GM21786 (cell line): ENCODE measurements at regions not wholly inside any gene's neighbourhood (a gene's known extent, or its start where the extent isn't known, plus 50 kb on each side); places are given as distances from the start of the nearest gene placed in this dataset.

Experiments used
- ATAC-seq: cut with Tn5 transposase; IDR thresholded peaks from one replicate; pipeline ENCODE4 v1.9.1; 2021; ENCODE audit not compliant: unreplicated experiment

DNA sequence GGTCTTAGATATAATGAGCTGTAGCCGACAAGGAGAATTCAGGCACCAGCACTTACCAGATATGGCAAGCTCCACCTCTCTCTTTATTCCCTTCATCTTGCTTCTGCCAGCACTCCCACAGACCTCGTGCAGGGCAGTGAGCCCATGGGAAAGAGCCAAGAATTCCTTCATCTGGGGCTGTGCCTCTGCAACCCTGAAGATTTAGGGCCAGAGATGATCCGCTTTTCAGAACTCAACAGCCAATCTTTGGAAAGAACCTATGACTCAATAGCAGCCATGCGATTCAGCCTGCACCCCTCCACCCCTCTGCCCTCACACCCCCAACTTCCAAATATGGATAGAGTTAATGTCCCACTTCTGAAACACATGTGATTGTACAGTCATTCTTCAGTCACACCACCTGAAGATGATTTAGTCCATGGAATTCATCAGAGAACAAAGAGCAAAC, 533.7 kb upstream of the TNP1 start:
- ATAC-seq = no peak

DNA sequence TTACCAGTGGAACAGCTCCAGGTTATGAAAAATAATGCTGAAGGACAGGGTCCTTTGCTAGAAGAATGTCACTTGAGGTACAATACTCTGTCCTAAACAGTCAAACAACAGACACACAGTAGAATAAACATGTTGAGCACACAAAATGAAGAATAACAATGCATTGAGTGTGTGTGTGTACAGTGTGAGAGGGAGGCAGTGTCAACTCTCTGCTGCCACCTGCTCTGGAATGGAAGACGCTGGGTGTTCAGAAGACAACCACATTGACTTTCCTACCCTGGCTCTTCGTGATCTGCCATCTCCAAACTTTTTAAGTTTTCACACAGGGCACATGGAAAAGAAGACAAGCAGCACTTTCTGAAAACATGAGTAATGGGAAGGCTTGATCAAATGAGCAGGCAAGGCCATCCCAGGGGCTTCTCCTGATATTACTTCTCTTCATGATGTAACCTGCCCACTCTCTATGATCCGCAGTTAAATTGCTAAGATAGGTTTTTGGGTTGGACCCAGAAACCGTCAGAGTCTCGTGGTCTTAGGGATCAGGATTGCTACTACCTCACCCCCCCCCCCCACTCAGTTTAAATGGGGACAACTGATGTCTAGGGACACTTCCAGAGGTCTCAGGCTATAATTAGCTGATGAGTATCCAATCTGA, 533.2 kb upstream of the TNP1 start:
- no peak for ATAC-seq

DNA sequence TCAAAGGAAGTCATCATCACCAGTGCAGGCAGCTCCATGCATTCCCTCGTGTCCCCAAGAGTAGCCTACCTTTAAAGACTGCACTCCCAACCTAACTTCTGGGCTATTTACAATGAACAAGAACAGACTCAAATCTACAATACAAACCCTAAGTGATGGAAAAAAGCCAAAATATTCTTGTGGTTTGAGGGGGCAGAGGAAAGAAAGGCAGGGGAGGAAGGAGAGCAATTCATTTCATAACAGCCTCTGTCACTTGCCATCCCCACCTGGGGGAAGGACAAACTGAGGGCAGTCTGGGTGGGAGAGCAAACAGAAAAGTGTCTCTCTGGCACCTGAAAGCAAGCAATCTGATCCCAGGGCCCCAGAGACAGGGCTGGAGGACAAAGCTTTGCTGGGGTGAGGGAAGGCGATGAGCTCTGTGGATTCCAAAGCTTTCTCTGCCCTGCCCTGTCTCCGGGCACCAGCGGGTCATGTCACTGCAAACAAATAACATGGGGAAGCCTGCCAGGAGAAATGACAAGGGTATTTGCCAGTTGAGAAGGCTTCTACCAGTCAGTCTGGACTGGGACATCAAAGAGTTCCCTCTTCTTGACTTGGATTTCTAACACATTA, 528.0 kb upstream of the TNP1 start:
- ATAC-seq = no peak

DNA sequence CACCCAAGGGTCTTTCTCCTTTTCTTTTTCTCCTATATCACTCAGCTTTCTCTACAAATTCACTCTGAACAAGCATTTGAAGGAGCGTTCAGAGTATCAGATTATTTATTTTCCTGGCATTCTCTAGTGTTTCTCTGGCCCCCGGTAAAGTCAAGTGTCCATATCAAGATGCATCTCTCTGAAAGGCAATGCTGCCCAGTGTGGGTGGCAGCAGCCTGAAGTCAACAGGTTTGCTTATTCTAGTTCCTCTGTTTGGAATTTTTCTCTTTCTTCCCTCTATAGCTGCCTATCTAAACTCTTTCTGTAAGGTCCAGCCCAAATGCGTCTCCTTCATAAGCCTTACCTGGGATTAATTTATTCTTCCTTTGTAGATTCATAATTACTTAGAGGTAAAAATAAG, 526.2 kb upstream of the TNP1 start:
- ATAC-seq = no peak

DNA sequence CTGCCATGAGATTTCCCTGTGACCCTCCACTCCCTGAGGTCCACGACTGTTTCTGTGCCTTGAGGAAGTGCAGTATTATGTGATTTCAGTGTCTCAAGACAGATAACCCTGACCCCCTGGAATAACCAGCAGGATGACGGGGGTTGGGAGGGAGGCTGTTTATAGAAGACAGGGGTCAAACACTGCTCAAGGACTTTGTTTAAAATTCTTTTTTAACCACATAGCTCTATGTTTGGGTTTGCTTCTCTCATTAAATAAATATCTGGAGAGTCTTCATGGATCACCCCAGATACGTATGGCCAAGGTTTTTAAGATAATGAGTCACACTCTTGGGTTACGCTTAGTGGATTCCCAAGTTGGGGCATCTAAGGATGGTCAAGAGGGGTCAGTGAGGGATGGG, 523.8 kb upstream of the TNP1 start:
- ATAC-seq = no peak

DNA sequence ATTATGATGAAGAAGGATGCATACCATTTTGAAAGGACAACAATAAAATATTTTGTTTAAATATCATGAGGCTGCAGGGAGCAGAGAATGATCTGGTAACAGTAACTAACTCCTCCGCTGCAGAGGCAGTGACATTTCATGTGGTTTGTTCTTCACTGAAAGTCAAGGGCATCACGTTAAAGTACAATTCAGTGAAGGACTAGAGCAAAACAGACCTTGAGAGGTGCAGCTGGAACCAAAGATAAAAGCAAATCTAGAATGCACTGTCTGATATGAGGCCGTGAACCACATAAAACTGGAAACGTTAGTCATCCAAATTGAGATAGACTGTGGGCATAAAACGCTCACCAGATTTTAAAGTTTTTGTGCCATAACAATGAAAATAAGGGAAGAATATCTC, 522.9 kb upstream of the TNP1 start:
- ATAC-seq = no peak

DNA sequence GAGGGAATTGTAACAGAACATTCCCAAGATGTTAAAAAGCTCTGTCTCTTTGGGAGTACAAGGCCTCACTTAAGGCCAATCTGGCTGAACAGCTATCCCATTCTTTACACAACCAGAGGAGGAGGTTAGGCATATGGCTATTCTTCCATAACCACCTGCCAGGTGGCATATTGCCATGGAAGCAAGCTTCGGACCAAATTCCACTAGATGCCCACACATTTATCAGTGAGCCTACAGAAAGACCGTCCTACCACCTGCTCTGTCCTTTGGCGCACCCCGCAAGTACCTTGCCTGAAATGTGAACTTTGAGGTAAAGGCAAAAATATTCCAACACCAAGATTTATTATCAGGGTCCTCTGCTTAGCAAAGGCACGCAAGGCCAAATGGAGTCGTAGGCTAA, 519.9 kb upstream of the TNP1 start:
- ATAC-seq = no peak

DNA sequence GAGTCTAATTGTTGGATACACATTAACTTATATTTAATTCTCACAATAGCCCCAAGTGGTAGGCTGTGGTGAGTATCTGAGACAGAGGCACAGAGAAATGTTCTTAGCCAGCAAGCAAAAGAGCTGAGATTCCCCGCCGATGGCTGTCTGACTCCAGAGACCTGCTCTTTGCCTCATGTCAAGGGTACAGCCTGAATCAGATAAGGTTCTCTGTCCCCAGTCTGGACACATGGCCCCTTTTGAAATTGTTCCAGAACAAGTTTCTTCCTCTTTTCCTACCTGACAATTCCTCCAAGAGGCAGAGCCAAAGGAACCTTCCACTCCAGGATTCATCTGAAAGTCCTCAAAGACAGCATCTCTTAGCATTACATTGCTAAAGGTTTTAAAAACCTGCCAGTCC, 512.9 kb upstream of the TNP1 start:
- ATAC-seq = no peak

DNA sequence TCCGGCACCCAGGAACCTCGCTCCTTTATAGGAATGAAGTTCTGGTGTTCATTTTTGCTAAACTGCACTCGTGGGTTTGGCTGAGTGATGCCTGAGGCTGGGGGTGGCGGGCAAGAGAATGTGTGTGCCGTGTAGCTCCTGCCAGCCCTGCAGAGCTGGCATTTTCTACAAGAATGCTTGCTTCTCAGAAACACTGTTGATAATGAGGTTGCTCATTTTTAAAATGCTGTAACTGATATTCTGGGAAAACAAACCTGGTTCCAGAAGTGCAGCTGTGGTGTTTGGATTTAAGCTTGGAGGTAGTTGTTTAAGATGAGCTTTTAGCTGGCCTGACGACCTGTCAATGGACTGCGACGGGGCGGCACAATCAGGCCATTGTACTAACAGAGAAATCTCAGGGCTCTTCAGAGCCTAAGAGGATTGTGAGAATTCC, 511.9 kb upstream of the TNP1 start:
- ATAC-seq = no peak

DNA sequence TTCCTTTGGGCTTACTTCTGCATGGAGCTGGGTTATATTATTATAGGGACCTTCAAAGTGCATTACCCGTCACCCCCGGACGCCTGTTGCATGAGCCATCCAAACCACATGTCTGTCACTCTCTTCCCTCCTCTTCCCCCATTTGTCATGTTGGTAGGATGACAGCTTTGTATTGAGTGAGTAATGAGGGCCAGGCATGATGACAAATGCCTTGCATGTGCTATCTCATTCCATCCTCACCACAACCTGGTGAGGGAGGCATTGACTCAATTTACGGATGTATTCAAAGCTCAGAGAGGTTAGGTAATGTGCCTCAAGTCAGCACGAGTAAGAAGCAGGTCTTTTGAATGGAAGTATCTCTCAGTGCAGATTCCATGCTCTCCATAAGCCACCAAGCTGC, 510.5 kb upstream of the TNP1 start:
- no peak for ATAC-seq

DNA sequence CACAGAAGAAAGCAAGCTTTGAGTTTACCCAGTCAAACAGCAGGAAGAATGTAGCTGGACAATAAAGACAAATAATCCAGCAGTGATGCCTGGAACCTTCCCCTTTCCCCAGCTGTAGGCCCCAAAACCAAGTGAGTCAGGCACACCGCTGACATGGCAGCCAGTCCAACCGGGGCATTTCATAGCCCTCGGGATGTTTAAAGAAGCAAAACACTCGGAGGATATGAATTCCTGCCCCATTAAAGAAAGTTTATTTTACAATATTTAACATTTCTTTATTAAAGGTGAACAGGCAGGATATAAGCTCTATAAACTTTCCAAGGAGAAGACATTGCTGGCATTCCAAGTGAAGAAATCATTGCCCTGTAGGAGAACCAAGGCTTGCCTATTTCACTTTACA, 507.6 kb upstream of the TNP1 start:
- ATAC-seq = no peak

DNA sequence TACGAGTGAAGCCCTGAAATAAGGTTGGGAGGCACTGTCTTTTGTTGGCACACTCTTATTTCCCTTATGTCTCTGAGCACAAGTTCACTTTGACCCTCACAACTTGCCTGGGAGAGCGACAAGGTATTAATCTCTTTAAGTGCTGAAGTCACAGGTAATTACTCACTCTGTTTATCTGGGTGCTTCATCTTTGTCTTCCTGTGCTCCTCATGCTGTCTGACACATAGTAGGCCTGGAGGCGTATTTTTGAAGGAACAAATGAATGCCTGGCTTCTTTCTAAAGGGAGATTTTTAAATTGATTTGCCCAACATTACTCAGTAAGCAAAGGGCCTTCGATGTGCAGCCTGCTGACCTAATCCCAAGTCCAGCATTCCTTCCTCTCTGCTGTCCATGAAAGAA, 507.1 kb upstream of the TNP1 start:
- no peak for ATAC-seq

DNA sequence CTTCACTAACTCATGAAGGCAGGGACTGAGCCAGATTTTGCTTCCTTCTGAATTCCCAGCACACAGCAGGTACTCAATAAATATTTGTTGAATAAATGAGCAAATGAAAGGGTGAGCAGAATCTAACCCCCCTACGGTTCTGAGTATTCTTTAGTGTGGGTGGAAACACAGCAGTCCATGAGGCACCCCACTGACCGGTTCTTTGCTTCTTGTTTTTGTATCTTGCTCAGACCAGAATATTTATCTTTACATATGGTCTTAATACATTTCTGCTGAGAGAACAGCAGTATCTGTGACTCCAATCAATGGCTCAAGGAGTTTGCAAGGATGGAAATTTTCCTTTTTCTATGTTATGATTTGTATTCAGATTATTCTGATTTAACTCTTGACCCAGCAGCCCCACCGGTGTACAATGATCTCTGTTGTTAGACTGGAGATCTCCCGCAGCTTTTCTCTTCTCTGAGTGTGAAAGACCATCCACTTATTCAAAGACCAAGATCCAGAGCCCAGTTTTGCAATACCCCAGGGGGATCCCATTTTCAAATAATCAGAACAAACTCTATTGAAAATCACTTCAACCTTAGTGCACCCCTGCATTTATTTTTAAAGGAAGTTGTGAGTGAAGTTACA, 506.5 kb upstream of the TNP1 start:
- no peak for ATAC-seq

DNA sequence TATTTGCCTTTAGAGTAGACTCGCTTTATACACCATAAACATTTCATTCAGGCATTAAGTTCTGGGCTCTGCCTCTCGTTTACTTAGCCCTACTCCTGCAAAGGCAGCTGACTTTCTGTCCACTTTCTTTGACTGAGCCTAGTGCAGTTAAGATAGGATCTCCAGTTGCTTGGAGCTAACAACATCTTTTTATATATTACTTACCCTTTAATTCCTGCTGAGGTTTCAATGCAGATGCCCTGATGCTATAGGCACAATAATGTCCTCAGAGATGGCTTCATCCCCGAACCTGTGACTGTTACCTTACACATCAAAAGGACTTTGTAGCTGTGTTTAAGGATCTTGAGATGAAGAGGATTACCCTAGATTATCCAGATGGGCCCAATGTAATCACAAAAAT, 505.8 kb upstream of the TNP1 start:
- ATAC-seq = no peak

DNA sequence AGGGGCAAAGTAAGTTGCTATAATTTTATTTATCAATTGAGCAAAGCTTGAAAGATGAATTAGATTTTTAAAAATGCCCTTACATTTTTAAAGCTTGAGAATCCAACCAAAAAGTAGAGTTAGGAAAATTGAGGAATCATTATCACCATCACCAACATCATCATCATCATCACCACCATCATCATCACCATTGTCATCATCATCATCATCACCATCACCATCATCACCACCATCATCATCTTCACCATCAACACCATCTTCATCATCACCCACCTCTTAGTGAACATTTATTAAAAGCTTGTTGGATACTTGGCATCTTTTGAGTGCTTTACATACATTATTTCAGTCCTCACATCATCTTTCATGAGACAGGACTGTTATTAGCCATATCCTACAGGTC, 504.4 kb upstream of the TNP1 start:
- ATAC-seq = no peak

DNA sequence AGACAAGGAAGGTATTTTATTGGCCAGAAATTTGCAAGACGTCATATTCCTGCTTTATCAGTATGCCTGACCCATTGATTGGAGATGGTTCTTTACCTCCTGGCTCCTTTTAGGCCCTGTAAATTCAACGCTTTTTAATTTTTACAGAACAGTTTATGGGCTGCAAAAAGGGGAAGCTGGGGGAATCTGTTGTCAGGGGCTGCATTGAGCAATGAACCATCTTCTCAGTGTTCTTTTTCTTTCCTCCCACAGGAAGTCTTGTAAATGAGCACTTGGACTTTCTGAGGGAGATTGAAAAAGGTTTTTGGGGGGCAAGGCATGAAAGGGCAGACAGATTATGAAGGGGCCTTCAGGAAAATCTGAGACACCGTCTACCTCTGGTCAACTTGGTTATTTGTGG, 503.6 kb upstream of the TNP1 start:
- ATAC-seq = no peak

DNA sequence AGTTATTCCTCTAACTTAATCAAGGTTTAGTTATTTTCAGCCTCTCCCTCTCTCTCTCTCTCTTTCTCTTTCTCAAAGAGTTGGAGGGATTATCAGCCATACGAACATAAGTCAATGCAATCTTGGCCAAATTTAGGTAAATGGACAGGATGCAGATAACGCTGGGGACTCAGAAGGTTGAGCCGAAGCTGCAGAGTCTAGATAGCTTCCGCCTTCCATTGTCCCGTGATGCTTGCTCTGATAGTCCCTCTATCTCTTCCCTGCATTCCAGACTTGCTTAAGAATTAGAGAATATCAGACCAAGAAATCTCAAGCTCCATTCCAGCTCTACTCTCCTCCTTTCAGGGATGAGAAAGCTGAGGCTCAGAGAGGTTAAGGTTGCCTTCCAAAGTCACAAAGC, 502.8 kb upstream of the TNP1 start:
- no peak for ATAC-seq

DNA sequence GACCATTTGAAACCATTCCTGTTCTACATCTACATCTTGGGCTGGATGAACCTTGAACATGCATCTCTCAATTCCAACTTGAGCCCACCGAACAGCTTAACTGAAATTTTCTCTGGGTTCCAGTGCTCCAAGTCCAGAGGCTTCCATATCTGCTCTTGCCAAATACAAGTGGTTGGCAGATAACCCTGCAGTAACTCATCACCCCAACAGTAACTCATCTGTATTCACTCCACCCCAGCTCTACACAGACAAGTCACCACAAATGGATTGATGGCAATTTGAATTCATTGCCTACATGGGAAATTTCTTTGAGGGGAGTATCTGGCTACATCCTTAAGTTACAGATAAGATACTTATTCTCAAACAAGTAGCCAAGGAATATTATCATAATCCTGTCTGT, 502.4 kb upstream of the TNP1 start:
- no peak for ATAC-seq

DNA sequence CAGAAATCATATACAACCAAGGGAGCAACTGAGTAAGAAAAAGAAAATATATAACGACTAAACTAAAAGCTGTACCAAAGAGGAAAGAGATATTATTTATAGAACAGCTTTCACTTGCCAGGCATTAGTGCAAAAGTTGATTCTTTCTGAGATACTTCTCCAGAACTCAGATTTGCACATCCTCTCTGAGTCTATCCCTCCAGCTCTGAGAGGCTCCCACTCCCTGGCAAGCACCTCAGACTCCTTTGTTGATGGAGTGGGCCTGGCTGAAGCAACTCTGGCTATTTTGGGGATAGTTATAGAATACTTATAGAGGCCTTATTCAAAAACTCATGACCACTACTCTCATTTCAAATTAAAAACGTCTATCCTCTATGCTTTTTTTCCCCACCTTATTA, 501.6 kb upstream of the TNP1 start:
- ATAC-seq = no peak

DNA sequence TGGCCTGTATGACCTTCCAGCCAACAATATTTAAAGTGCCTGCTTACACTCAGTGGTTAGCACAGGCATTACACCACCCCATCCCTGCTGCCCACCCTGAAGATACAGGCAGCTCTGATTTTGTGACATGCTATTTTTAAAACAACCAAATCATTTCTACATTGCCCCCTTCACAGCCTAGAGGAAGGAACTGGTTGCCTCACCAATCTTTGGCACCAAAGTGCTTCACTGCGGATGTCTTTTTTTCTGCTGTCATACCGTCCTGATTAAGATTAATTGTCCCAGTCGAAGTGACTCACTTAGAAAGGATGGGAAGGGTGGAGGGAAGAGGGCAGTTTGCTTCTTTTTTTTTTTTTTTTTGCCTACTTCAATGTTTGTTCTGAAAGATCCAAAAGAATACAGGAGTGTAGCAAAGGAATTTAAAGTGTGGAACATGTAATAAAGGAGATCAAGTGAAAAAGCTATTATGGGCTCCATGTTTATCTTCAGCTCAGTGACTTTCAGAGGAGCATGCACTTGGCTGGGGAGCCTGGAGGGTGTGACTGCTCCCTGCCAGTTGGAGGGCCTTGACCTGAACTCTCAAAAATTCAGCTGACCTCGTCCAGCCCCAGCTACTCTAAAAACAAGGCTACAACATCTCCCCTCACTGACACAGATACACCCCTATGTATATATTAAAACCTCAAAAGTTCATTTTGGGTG, 501.1 kb upstream of the TNP1 start:
- no peak for ATAC-seq

DNA sequence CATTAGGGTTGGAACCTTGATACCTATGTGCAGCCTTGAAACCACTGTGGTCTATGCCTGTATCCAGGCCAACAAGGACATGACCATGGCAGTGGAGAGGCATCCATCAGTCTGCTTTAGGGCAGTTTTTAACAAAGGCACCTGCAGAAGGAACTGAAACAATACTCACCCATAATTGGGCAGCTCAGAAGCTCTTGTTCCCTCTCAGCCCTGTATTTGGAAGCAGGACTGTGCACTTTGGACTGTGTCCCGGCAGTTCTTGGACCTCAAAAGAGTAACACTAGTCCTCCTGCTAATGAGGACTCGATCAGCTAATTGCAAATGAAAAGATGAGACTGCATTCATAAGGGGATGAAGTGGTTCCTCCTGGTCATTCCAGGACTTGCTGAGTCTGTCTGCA, 500.2 kb upstream of the TNP1 start:
- no peak for ATAC-seq
